Activated CD4-positive, alpha-beta T cell treated with anti-CD3 and anti-CD28 coated beads, Interleukin-2, Interleukin-6, amounts not matched to agents 100 ng/mL and 50 ng/mL, durations not matched to agents 16 hours and 8 hours (primary cell): ENCODE measurements at regions not wholly inside any gene's neighbourhood (a gene's known extent, or its start where the extent isn't known, plus 50 kb on each side); places are given as distances from the start of the nearest gene placed in this dataset.

Source experiments
- DNase-seq: peaks from one replicate; pipeline ENCODE4 v3.0.0-alpha.2; 2020

GRCh38 chr18:41532344-41533086 lies 422.5 kb upstream of the PIK3C3 start:
- DNase-seq = no peak

- no peak for DNase-seq
Measured at GRCh38 chr18:41530970-41531369, 424.1 kb upstream of the PIK3C3 start.

DNA sequence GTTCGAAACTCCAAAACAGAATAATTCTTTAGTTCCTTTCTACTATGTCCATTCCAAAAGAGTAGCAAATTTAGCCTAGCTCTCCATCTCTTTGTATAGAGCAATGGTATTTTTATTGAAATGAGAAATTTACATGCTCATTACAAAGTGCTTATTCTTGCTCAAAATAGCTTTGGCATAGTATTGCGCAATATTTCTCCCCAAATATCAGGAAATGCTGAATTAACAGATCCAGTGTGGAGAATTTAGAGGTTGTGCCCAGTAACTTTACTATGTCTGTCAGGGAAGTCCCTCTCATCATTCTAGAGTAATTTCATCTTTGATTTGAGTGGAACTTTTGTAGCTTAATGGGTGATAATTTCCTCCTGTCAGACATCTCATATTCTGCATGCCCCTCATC lies 425.9 kb upstream of the PIK3C3 start:
- no peak for DNase-seq

- DNase-seq = no peak
Measured at GRCh38 chr18:41526054-41526453, 429.0 kb upstream of the PIK3C3 start.

GRCh38 chr18:41524674-41525470 lies 430.2 kb upstream of the PIK3C3 start:
- no peak for DNase-seq

- no peak for DNase-seq
Measured at GRCh38 chr18:41517142-41517541, 437.9 kb upstream of the PIK3C3 start.

DNA sequence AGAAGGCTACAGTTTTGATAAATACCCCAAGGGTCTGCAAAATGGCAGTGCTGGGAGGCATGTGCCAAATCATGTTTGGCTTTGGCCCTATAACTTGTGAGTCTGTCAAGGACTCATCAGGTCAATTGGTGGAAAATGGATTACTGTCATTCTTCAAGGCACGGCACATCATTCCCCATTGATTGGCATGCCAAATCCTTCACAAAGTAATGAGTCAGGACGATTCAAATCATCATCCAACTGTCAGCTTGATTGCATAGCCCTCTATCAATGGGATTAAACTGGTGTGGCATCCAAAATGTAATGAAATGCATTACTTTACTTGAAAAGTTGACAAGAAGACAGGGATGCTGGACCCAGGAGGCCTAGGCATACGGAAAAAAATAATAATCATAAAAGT lies 441.6 kb upstream of the PIK3C3 start:
- no peak for DNase-seq

GRCh38 chr18:41504316-41504715 lies 450.7 kb upstream of the PIK3C3 start:
- no peak for DNase-seq

- DNase-seq = no peak
Measured at GRCh38 chr18:41501848-41502247, 453.2 kb upstream of the PIK3C3 start.

DNA sequence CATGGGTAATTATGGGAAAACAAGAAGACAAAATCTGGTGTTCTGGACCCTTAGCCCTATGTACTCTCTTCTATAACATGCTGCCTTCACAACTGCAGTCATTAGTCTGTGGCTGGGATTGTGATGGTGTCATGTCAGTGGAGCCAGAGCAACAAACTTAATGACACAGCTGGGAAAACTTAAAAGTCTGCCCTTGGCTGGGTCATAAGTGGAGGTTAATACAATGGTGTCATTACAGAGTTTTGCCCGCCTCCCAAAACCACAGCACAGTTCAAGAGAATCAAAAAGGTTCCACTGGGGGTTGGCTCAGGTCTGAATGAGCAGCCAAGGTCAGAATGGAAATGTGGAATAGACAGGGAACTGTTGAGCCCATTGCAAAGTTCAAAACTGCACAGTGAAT lies 455.7 kb upstream of the PIK3C3 start:
- DNase-seq = no peak

DNA sequence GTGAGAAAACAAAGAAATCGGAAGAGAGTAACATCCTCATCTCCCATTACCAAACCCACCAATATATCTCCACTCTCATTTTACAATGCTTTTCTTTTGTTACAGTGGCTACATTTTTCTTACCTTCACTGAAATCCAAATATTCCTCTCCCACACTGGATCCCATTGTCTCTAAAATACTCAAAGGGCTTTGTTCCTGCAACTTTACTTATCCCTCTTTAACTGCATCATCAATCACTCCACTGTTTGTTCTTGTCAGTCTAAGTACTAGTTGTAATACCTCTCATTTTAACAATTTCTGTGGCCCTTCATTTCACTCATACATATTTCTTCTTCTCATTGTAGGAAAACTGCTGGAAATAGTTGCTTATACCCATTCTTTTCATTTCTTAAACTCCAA lies 464.2 kb upstream of the PIK3C3 start:
- no peak for DNase-seq

GRCh38 chr18:41486575-41486974 lies 468.5 kb upstream of the PIK3C3 start:
- no peak for DNase-seq

GRCh38 chr18:41484069-41484468 lies 471.0 kb upstream of the PIK3C3 start:
- no peak for DNase-seq

DNA sequence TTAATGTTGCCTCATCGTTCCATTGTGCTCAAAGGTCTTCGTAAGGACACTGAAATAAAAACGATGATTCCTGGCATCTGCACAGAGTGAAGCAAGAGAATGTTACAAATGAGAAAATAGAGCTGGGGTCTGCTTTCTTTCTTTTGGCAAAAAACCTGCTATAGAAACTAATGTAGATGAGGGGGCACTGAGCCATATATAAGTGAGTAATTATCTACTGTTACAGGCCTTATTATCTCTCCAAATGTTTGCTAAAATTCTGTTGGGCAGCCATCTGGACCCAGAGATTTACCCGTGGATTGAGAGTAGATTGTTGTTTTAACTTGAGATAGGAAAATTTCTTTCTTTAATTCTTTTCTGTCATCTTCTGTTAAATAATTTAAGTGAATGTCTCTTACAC lies 472.5 kb upstream of the PIK3C3 start:
- DNase-seq = no peak

DNA sequence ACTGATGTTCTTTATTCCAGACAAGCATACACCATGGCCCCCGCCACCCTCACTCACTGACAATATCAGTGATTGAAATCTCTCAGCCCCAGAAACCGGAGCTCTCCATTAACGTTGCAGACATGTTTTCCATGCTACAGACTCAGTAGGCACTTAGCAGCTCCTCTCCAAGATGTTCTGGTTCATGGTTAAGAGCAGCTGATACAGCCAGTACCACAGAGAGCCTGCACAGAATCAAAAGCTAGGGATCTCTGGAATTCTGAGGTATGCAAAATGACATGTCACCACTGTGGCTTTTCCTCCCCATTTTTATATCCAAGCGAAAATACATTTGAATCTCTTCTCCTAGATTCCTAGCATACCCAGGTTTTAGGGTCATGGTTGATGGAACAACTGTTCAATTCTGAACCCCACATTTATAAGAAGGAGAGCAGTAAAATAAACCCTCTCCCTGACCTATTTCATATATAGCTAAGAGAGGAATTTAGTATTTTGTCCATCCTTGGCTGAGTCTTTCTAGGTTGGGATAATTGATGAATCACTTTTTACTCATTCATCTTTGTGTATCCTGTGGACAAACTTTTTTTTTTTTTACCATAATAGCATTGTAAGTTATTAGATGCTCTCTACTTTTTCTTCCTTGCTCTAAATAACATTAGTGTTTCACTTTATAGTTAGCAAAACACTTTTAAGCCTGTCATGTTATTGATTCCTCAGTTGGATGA lies 488.4 kb upstream of the PIK3C3 start:
- DNase-seq = no peak

DNA sequence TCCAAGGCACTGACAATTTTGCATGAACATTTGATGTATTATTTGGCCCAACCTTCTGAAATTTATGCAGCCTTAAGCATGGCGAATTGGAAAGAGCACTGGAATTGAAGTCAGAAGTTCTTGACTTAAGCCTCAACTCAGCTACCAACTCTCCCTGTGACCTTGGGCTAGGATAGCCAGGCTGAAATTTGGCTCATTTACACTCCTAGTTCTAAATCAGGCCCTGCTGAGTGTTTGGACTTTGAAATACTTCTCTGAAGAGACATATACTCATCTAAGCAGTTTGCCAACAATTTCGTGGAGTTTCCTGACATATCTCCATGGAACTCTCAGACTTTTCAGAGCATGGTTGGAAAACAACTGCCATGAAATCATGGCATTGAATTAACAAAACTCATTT lies 489.6 kb upstream of the PIK3C3 start:
- no peak for DNase-seq

- no peak for DNase-seq
Measured at GRCh38 chr18:41464278-41464677, 490.8 kb upstream of the PIK3C3 start.

DNA sequence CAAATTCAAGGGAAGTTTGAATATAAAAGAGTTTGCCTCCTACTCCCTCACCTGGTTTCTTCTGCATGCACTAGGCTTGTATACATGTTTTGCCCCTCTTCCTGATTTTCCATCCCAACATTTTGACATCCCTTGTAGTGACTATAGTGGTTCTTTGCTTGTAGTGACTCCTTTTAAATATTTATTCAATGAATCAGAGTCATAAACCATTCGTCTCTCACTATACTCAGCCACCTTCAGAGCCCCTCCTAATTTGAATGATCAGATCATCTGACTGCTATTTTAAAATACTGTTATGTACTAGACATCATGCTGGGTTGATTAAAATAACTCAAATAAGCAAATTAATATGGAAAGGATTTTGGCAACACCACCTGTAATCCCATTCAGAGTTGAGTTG lies 492.1 kb upstream of the PIK3C3 start:
- DNase-seq = no peak

- no peak for DNase-seq
Measured at GRCh38 chr18:41461114-41461513, 493.9 kb upstream of the PIK3C3 start.

GRCh38 chr18:41459656-41460055 lies 495.4 kb upstream of the PIK3C3 start:
- DNase-seq = no peak

- no peak for DNase-seq
Measured at GRCh38 chr18:41458376-41458775, 496.7 kb upstream of the PIK3C3 start.

DNA sequence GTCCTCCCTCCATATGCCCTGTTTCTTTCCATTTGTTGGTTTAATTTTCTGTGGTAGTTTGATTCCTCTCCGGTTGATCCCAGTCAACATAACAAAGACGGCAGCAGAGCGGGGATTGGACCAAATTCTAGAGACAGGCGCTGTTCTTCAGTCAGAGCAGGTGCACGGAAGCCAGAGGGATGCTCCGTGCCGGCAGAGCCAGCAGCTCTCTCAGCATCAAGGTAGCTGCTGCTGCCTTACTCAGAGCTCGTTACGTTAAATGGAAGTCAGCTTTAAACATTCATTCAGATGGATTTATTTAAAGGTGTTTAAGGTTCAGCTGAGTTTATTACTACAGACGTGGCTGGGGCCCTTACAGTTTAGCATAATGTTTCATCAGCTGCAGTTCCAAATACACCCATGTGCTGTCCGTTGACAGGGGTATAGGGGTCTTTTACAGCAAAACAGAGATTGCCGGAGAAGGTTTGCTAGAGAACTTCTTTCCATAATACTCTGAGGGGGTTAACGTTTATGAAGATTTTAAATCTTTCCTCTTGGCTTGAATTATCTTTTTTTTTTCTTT lies 497.2 kb upstream of the PIK3C3 start:
- no peak for DNase-seq

DNA sequence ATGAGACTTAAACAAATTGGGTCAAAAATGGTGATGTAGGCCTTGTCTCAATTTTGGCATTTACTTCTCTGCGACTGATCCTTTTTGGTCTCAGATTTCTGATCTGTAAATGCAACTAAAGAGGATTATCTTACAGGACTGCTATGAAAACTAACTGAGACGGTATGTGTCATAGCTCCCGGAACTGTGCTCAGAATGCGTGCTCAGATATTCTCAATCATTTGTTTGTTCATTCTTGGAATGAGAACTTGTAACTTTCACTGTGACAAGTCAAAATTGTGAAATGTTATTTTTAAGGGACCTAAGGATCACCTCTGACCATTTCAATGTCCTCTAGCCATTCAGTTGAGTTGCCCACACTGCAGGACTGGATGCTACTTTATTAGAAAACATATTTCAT lies 498.2 kb upstream of the PIK3C3 start:
- no peak for DNase-seq

- DNase-seq = no peak
Measured at GRCh38 chr18:41449612-41450011, 505.4 kb upstream of the PIK3C3 start.
